H1 (cell line): ENCODE measurements at regions not wholly inside any gene's neighbourhood (a gene's known extent, or its start where the extent isn't known, plus 50 kb on each side); places are given as distances from the start of the nearest gene placed in this dataset.

Experiments
- SIRT6 ChIP-seq: IDR thresholded peaks from one replicate; pipeline ENCODE4 v1.7.1; 2012; ENCODE audit warnings: low read length, inconsistent platforms
- TAF1 ChIP-seq: IDR thresholded peaks from 2 replicates; pipeline ENCODE4 v1.6.1; 2011; ENCODE audit warnings: mild to moderate bottlenecking, low read depth, low read length

- no peak for TF ChIP-seq SIRT6
- no peak for TF ChIP-seq TAF1
Observed at GRCh38 chr10:8874972-8875371, 820.5 kb downstream of the GATA3 start.
